NB4 (cell line): ENCODE measurements at regions not wholly inside any gene's neighbourhood (a gene's known extent, or its start where the extent isn't known, plus 50 kb on each side); places are given as distances from the start of the nearest gene placed in this dataset.

Experiments
- CTCF ChIP-seq: IDR thresholded peaks from one replicate; pipeline ENCODE4 v1.5.1; 2012; ENCODE audit warnings: low read depth, low read length
- MAX ChIP-seq: IDR thresholded peaks from 2 replicates; pipeline ENCODE4 v1.6.1; 2011; ENCODE audit warnings: low read depth, low read length
- MYC ChIP-seq: IDR thresholded peaks from 2 replicates; pipeline ENCODE4 v1.6.1; 2011; ENCODE audit warnings: low read depth, low read length
- POLR2A ChIP-seq: IDR thresholded peaks from 2 replicates; pipeline ENCODE4 v1.6.1; 2011; ENCODE audit warnings: mild to moderate bottlenecking; ENCODE audit not compliant: insufficient read length; ENCODE audit errors: extremely low read depth

GRCh38 chr16:51807551-51807950 lies 656.5 kb upstream of the SALL1 start:
- TF ChIP-seq CTCF (no peak), POLR2A (no peak), MAX (no peak), MYC (no peak)
